H1 (cell line): ENCODE measurements at regions not wholly inside any gene's neighbourhood (a gene's known extent, or its start where the extent isn't known, plus 50 kb on each side); places are given as distances from the start of the nearest gene placed in this dataset.

Experiments
- BCL11A ChIP-seq, 2 experiments: IDR thresholded peaks; one replicate each; pipeline ENCODE4 v1.6.1; 2011; ENCODE audit warnings: low read depth in 2 of 2, low read length in 2 of 2, mild to moderate bottlenecking in 2 of 2
- CHD7 ChIP-seq: fragments of 300-600 bp; sonication (generic); IDR thresholded peaks from 2 replicates; pipeline ENCODE4 v1.7.1; 2012; ENCODE audit warnings: low read length, moderate library complexity, mild to moderate bottlenecking, inconsistent platforms; ENCODE audit not compliant: insufficient replicate concordance
- CTBP2 ChIP-seq: IDR thresholded peaks from 2 replicates; pipeline ENCODE4 v1.7.0; 2011; ENCODE audit warnings: borderline replicate concordance, mild to moderate bottlenecking, moderate library complexity, mixed read lengths, low read length; ENCODE audit not compliant: insufficient read depth, insufficient read length
- EZH2 ChIP-seq: fragments of 200-600 bp; sonication (generic); IDR thresholded peaks from 2 replicates; pipeline ENCODE4 v1.7.1; 2012; ENCODE audit warnings: low read depth, mild to moderate bottlenecking, moderate library complexity, low read length, inconsistent platforms; ENCODE audit not compliant: severe bottlenecking
- HDAC6 ChIP-seq: IDR thresholded peaks from one replicate; pipeline ENCODE4 v1.7.1; 2012; ENCODE audit warnings: low read depth, mild to moderate bottlenecking, inconsistent platforms, low read length, moderate library complexity
- NANOG ChIP-seq: IDR thresholded peaks from 2 replicates; pipeline ENCODE4 v1.6.1; 2011; ENCODE audit warnings: low read length, low read depth, mild to moderate bottlenecking, inconsistent platforms; ENCODE audit not compliant: insufficient read depth, poor library complexity, severe bottlenecking
- USF2 ChIP-seq: IDR thresholded peaks from 2 replicates; pipeline ENCODE4 v1.6.1; 2011; ENCODE audit warnings: low read length, improper control_type of control experiment

DNA sequence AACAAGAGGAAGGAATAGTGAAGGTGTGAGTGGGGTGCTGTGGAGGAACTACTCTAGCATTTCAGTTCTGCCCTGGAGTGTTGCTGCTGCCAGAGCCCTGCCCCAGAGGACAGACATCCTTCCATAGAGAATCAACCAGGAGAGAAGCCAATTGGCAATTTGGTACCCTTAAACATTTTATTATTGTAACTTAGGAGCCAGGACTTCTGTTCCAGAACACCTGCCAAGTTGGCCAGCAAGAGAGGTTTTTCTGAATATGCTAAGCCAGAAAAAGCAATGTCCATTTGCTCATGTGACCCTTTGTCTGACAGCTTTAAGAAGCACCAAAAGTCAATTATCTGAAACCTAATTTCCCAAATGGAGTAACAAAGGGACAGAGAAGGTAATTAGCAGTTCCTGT is 264.9 kb downstream of the MEX3B start (continued):
- TF ChIP-seq CHD7 (no peak), USF2 (no peak), EZH2 (no peak), CTBP2 (no peak), NANOG (no peak), HDAC6 (no peak), BCL11A (IDR thresholded peaks at IDR 0.05; ENCODE audit: low read depth in 2 of 2, low read length in 2 of 2) (no peak)
